ENCODE measurements at regions not wholly inside any gene's neighbourhood (a gene's known extent, or its start where the extent isn't known, plus 50 kb on each side); places are given as distances from the start of the nearest gene placed in this dataset.
A peak's percentile ranks its signal among the peaks of the same experiment; 100 is the strongest.

GRCh38 chr11:81484196-81484595 lies 1249.5 kb downstream of the FAM181B start:
- no peak for DNase-seq (ENCODE audit: low read depth in 2 of 3, low spot score in 2 of 3)

- peak in 1 of 3 donors; percentile 30 for DNase-seq (ENCODE audit: low read depth in 2 of 3, low spot score in 2 of 3)
Measured at GRCh38 chr11:81477277-81477676, 1256.4 kb downstream of the FAM181B start.

GRCh38 chr11:81476345-81476744 lies 1257.3 kb downstream of the FAM181B start:
- DNase-seq (ENCODE audit: low read depth in 2 of 3, low spot score in 2 of 3), result no peak

GRCh38 chr11:81472646-81473045 lies 1261.0 kb downstream of the FAM181B start:
- no peak for DNase-seq (ENCODE audit: low read depth in 2 of 3, low spot score in 2 of 3)

- DNase-seq (ENCODE audit: low read depth in 2 of 3, low spot score in 2 of 3), result no peak
Measured at GRCh38 chr11:81470446-81470845, 1263.2 kb downstream of the FAM181B start.

GRCh38 chr11:81459766-81460306 lies 1273.8 kb downstream of the FAM181B start:
- DNase-seq (ENCODE audit: low read depth in 2 of 3, low spot score in 2 of 3), result no peak

DNA sequence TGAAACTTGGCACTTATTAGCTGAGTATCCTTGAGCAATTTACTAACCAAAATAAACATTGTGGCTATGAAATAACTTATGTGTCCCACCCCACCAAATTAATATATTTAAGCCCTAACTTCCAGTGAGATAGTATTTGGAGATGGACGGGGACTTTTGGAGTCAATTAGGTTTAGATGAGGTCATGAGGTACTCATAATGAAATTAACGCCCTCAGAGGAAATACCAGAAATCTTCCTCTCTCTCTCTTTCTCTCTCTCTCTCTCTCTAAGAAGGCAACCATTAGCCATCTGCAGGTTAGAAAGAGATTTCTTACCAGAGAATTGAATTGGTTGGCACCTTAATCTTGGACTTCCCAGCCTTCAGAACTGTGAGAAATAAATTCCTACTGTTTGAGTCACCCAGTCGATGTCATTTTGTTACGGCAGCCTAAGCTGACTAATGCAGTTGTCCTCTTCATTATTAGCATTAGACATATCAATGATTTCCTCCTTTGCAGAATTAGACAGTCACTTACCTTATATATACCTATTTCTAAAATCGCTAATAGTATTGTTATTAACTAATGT lies 1284.0 kb downstream of the FAM181B start:
- no peak for DNase-seq (ENCODE audit: low read depth in 2 of 3, low spot score in 2 of 3)

DNA sequence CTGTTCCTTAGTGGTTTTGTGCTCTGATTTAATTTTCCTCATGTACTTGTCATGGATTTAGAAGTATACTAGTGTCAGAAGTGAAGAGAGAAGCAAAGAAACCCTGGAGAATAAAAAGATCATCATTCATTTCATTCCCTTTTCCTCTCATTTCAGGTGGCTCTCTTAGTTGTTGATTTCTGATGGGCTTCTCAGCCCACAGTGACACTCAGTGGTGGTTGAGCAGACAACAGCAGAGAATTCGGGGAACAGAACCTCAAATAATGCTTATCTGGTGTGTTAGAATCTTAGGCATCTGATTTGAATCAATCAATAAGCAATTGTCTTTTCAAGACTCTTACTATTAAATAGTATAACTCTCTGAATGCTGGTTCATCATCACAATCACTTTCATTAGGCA lies 1289.4 kb downstream of the FAM181B start:
- no peak for DNase-seq (ENCODE audit: low read depth in 2 of 3, low spot score in 2 of 3)

DNA sequence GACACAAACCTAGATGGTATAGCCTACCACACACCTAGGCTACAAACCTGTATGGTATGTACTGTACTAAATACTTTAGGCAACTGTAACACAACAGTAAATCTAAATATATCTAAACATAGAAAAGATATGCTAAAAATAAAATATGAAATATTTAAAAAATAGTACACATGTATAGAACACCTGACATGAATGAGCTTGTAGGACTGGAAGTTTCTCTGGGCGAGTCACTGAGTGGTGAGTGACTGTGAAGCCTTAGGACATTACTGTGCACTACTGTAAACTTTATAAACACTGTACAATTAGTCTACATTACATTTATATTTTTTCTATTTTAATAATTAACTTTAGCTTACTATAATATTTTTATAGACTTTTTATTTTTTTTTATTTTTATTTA lies 1301.3 kb downstream of the FAM181B start:
- no peak for DNase-seq (ENCODE audit: low read depth in 2 of 3, low spot score in 2 of 3)

DNA sequence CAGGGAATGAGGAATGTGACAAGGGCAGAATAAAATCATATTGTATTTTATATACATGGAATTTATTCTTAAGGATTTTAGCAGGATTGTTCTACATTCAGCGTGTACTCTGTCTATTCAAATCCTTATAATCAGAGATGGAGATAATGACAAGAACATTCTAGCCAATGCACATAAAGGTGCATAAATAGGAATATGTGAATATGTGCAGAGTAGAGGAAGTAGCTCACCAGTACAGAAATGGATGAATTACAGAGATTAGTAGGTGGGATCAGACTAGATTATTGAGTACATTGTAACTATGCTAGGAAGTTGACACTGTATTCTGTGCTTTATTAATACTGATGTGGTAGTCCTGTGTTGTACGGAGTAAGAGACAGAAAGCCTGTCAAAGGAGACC lies 1308.8 kb downstream of the FAM181B start:
- no peak for DNase-seq (ENCODE audit: low read depth in 2 of 3, low spot score in 2 of 3)

DNA sequence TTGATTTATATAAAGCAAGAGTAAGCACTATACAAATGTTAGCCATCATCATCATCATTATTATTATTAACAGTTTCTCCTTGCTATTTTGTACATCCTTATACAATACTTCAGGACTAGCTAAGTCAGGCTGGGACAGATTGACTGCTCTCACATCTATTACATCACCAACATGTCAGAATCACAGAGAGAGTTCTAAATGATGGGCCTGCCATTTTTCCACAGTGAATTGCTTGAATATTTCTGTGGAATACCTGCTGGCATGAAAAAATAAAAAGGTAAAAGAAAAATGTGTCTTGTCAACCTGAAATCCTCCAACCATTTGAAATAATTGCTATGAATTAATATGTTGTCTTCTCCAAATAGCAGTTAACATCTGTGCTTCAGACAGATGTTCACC lies 1311.3 kb downstream of the FAM181B start:
- DNase-seq (ENCODE audit: low read depth in 2 of 3, low spot score in 2 of 3), result no peak

GRCh38 chr11:81421251-81421860 lies 1312.3 kb downstream of the FAM181B start:
- no peak for DNase-seq (ENCODE audit: low read depth in 2 of 3, low spot score in 2 of 3)

GRCh38 chr11:81420668-81421250 lies 1312.9 kb downstream of the FAM181B start:
- no peak for DNase-seq (ENCODE audit: low read depth in 2 of 3, low spot score in 2 of 3)

GRCh38 chr11:81397316-81397715 lies 1336.3 kb downstream of the FAM181B start:
- no peak for DNase-seq (ENCODE audit: low read depth in 2 of 3, low spot score in 2 of 3)

DNA sequence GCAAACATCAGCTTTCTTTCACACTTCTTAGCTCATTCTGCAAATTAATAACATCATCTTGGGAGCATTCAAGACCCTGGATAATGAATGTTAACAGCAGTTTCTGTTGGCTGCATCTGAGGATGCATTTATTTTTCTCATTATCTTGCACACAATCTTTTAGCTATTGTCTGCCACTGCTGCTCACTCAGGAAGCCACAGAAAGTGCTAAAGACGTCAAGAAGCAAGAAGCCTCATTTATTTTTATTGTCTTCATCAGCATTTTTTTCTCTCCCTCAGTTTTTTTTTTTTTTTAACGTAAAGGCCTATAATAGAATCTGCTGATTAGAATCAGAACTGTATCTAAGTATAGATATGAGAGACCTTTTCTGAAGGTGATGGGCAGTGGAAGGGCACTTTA lies 1339.4 kb downstream of the FAM181B start:
- peak in 1 of 3 donors; percentile 4 for DNase-seq (ENCODE audit: low read depth in 2 of 3, low spot score in 2 of 3)

DNA sequence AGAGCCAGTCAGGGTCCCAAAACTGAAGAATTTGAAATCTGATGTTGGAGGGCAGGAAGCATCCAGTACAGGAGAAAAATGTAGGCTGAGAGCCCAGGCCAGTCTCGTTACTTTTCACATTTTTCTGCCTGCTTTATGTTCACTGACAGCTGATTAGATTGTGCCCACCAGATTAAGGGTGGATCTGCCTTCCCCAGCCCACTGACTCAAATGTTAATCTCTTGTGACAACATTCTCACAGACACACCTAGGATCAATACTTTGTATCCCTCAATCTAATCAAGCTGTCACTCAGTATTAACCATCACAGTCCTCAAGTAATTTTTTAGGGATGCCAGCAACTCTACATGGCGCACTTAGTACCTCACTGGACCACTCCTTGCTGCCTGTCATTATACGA lies 1345.3 kb downstream of the FAM181B start:
- no peak for DNase-seq (ENCODE audit: low read depth in 2 of 3, low spot score in 2 of 3)

- DNase-seq (ENCODE audit: low read depth in 2 of 3, low spot score in 2 of 3), result no peak
Measured at GRCh38 chr11:81380395-81380794, 1353.3 kb downstream of the FAM181B start.

DNA sequence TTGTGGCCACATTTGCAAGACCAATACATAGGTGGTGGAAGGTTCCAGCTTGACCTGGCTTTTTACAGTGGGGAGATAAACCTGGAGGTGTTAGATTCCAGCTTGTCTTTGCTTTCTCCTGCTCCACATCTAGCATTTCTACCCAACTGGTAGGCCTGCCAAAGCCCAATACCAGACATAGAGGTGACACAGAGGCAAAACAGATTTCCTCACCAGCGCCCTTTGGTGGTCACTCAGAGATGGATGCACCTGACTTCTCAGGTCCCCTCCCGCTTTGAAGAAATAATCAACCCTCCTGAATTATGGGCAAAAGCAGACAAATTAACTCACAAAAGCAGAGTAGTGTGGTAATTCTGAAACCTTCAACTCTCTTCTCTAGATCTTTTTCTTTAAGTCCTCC lies 1356.2 kb downstream of the FAM181B start:
- DNase-seq (ENCODE audit: low read depth in 2 of 3, low spot score in 2 of 3), result no peak

DNA sequence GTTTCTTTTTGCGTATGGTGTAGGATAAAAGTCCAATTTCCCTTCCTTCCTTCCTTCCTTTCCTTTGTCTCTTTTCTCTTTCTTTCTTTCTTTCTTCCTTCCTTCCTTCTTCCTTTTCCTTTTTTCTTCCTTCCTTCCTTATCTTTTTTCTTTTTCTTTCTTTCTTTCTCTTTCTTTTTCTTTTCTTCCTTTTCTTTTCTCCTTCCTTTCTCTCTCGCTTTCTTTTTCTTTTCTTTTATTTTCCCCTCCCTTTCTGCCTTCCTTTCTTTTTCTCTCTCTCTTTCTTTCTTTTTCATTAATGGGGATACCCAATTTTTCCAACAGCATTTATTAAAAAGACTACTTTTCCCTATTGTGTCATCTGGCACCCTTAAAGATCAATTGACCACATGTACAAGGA lies 1359.7 kb downstream of the FAM181B start:
- DNase-seq (ENCODE audit: low read depth in 2 of 3, low spot score in 2 of 3), result no peak

DNA sequence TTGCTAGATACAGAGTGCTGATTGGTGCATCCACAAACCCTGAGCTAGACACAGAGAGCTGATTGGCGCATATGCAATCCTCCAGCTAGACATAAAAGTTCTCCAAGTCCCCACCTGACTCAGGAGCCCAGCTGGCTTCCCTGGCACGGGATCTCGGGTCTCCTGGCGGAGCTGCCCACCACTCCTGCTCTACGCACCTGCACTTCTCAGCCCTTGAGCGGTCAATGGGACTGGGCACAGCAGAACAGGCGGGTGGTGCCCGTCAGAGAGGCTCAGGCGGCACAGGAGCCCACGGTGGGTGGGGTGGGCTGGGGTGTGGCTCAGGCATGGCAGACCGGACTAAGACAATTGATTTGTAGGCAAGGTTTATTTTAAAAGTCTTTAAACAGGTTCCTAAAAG lies 1365.5 kb downstream of the FAM181B start:
- no peak for DNase-seq (ENCODE audit: low read depth in 2 of 3, low spot score in 2 of 3)

GRCh38 chr11:81365496-81365895 lies 1368.2 kb downstream of the FAM181B start:
- no peak for DNase-seq (ENCODE audit: low read depth in 2 of 3, low spot score in 2 of 3)

DNA sequence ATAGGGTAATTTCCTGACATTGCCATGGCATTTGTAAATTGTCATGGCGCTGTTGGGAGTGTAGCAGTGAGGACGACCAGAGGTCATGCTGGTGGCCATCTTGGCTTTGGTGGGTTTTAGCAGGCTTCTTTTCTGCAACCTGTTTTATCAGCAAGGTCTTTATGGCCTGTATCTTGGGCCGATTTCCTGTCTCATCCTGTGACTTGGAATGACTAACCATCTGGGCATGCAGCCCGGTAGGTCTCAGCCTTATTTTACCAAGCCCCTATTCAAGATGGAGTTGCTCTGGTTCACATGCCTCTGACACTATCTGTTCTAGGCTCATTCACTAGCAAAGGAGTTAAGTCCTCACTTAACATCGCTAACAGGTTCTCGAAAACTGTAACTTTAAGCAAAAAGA lies 1374.2 kb downstream of the FAM181B start:
- DNase-seq (ENCODE audit: low read depth in 2 of 3, low spot score in 2 of 3), result no peak

Measured in hematopoietic multipotent progenitor cell (in vitro differentiated cells).